WI38 (cell line): ENCODE measurements at regions not wholly inside any gene's neighbourhood (a gene's known extent, or its start where the extent isn't known, plus 50 kb on each side); places are given as distances from the start of the nearest gene placed in this dataset.

Source experiments
- H3K4me3 ChIP-seq: 2 replicates; pipeline ENCODE4 v1.5.1; 2011; ENCODE audit warnings: low read depth, mild to moderate bottlenecking, control low read depth, low read length
- CTCF ChIP-seq: IDR thresholded peaks from 2 replicates; pipeline ENCODE4 v1.5.1; 2012; ENCODE audit warnings: low read depth, mild to moderate bottlenecking, control low read depth, low read length

- TF ChIP-seq CTCF = no peak
Observed at GRCh38 chr16:31745900-31746299, 127.7 kb upstream of the ZNF267 start.

GRCh38 chr16:31754998-31755615, 118.5 kb upstream of the ZNF267 start:
- no peak for TF ChIP-seq CTCF
- H3K4me3 ChIP-seq = no peak overlapping the region

More at GRCh38 chr16:31745900-31746299, 127.7 kb upstream of the ZNF267 start:
- no peak overlapping the region for H3K4me3 ChIP-seq

- no peak overlapping the region for H3K4me3 ChIP-seq
- TF ChIP-seq CTCF = no peak
Observed at GRCh38 chr16:31764103-31764502, 109.5 kb upstream of the ZNF267 start.

GRCh38 chr16:31767267-31767666, 106.3 kb upstream of the ZNF267 start:
- TF ChIP-seq CTCF = no peak
- H3K4me3 ChIP-seq = no peak overlapping the region

DNA sequence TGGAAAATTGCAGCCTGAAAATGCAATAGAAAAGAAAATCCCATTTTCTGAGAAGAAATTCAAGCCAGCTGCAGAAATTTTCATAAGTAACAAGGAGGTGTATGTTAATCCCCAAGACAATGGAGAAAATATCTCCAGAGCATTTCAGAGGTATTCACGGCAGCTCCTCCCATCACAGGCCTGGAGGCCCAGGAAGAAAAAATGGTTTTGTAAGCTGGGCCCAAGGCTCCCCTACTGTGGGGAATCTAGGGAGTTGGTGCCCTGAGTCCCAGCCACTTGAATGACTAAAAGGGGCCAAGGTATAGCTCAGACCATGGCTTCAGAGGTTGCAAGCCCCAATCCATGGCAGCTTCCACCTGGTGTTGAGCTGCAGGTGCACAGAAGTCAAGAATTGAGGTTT, 93.3 kb upstream of the ZNF267 start:
- H3K4me3 ChIP-seq = no peak overlapping the region
- no peak for TF ChIP-seq CTCF

- no peak overlapping the region for H3K4me3 ChIP-seq
- TF ChIP-seq CTCF = no peak
Observed at GRCh38 chr16:31785126-31785525, 88.5 kb upstream of the ZNF267 start.

DNA sequence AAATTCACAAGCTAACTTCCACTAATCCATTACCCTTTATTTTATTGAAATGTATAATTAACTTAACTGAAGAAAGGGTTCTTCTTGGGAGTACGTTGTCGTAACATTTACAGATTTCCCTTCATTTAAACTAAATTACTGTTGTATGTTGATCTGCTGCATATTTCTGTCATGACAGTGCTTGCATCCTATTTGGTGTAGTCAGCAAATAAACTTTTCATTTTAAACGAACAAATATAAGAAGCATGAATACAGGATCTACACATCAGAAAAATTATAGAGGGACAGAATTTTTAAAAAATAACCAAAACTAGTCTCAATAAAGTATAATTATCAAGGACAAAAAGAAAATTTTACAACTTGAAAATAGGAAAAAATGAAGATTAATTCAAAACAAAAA, 66.5 kb upstream of the ZNF267 start:
- H3K4me3 ChIP-seq = no peak overlapping the region
- TF ChIP-seq CTCF = no peak
